HG03469 (cell line): ENCODE measurements at regions not wholly inside any gene's neighbourhood (a gene's known extent, or its start where the extent isn't known, plus 50 kb on each side); places are given as distances from the start of the nearest gene placed in this dataset.

Experiments
- ATAC-seq: cut with Tn5 transposase; IDR thresholded peaks from one replicate; pipeline ENCODE4 v1.9.1; 2021; ENCODE audit warnings: mild to moderate bottlenecking, moderate library complexity, moderate number of reproducible peaks; ENCODE audit not compliant: unreplicated experiment

- no peak for ATAC-seq
Measured at GRCh38 chr1:218633238-218633988, 288.3 kb downstream of the TGFB2 start.

GRCh38 chr1:218634212-218634611 is 289.1 kb downstream of the TGFB2 start:
- ATAC-seq, result no peak

GRCh38 chr1:218636548-218636947 is 291.4 kb downstream of the TGFB2 start:
- no peak for ATAC-seq

GRCh38 chr1:218640173-218640572 is 295.0 kb downstream of the TGFB2 start:
- ATAC-seq, result no peak

GRCh38 chr1:218642033-218642948 is 297.2 kb downstream of the TGFB2 start:
- no peak for ATAC-seq

GRCh38 chr1:218643281-218643680 is 298.1 kb downstream of the TGFB2 start:
- ATAC-seq, result no peak

GRCh38 chr1:218643926-218644325 is 298.8 kb downstream of the TGFB2 start:
- ATAC-seq, result no peak

- no peak for ATAC-seq
Measured at GRCh38 chr1:218646288-218646687, 301.2 kb downstream of the TGFB2 start.

GRCh38 chr1:218656301-218657037 is 311.3 kb downstream of the TGFB2 start:
- no peak for ATAC-seq

GRCh38 chr1:218658269-218658668 is 313.1 kb downstream of the TGFB2 start:
- no peak for ATAC-seq

GRCh38 chr1:218658899-218659298 is 313.8 kb downstream of the TGFB2 start:
- no peak for ATAC-seq

GRCh38 chr1:218659911-218660677 is 315.0 kb downstream of the TGFB2 start:
- no peak for ATAC-seq

- no peak for ATAC-seq
Measured at GRCh38 chr1:218660678-218661053, 315.5 kb downstream of the TGFB2 start.

- no peak for ATAC-seq
Measured at GRCh38 chr1:218661411-218661810, 316.3 kb downstream of the TGFB2 start.

- no peak for ATAC-seq
Measured at GRCh38 chr1:218664385-218665170, 319.4 kb downstream of the TGFB2 start.

- ATAC-seq, result no peak
Measured at GRCh38 chr1:218665221-218665620, 320.1 kb downstream of the TGFB2 start.

GRCh38 chr1:218666263-218666662 is 321.1 kb downstream of the TGFB2 start:
- ATAC-seq, result no peak

GRCh38 chr1:218667781-218668516 is 322.8 kb downstream of the TGFB2 start:
- ATAC-seq, result no peak

- ATAC-seq, result no peak
Measured at GRCh38 chr1:218669431-218669830, 324.3 kb downstream of the TGFB2 start.
